ENCODE measurements at regions not wholly inside any gene's neighbourhood (a gene's known extent, or its start where the extent isn't known, plus 50 kb on each side); places are given as distances from the start of the nearest gene placed in this dataset.

GRCh38 chr3:44060164-44060563, 181.5 kb upstream of the TOPAZ1 start:
- H3K4me3 ChIP-seq (ENCODE audit: low read length) = no peak overlapping the region
- H3K4me3 Mint-ChIP-seq = no peak overlapping the region
- no peak overlapping the region for H3K27ac ChIP-seq (ENCODE audit: low read depth, low read length)
- no peaks in the 10 kb centered on the region for H3K4me1 ChIP-seq (ENCODE audit: control insufficient read depth, insufficient read depth, low read length)
- no peaks in the 10 kb centered on the region for H3K36me3 Mint-ChIP-seq (ENCODE audit: low read depth)
- peaks cover 16% of the 10 kb centered on the region for H3K4me1 Mint-ChIP-seq
- H3K9me3 Mint-ChIP-seq = no peaks in the 10 kb centered on the region
- 86 to 93% methylated on average over 5 of the region's 5 CpGs for WGBS, 2 experiments (ENCODE audit: insufficient coverage in 1 of 2, insufficient read length in 1 of 2)
- peaks cover 8% of the 10 kb centered on the region for H3K27me3 ChIP-seq (ENCODE audit: control insufficient read depth, insufficient read depth, low read length, poor library complexity, severe bottlenecking)
- H3K9ac ChIP-seq (ENCODE audit: extremely low read depth, low read length, poor library complexity, severe bottlenecking) = no peak overlapping the region
- H3K9me3 ChIP-seq (ENCODE audit: control insufficient read depth, low read length) = no peaks in the 10 kb centered on the region
- TF ChIP-seq CTCF (conservative IDR thresholded peaks at IDR 0.05) = no peak
- H3K27me3 Mint-ChIP-seq (ENCODE audit: insufficient read depth) = peaks cover 17% of the 10 kb centered on the region
- no peak for DNase-seq
- H3K27ac Mint-ChIP-seq = no peak overlapping the region
- no peaks in the 10 kb centered on the region for H3K36me3 ChIP-seq (ENCODE audit: control insufficient read depth, insufficient read depth, low read length)

GRCh38 chr3:44061268-44061667, 180.4 kb upstream of the TOPAZ1 start:
- H3K4me1 Mint-ChIP-seq = peaks cover 17% of the 10 kb centered on the region
- H3K9me3 Mint-ChIP-seq = no peaks in the 10 kb centered on the region
- no peak overlapping the region for H3K27ac Mint-ChIP-seq

GRCh38 chr3:44061961-44062360, 179.7 kb upstream of the TOPAZ1 start:
- H3K9ac ChIP-seq (ENCODE audit: extremely low read depth, low read length, poor library complexity, severe bottlenecking) = no peak overlapping the region
- H3K27ac Mint-ChIP-seq = no peak overlapping the region
- H3K27me3 Mint-ChIP-seq (ENCODE audit: insufficient read depth) = peaks cover 16% of the 10 kb centered on the region
- no peaks in the 10 kb centered on the region for H3K36me3 Mint-ChIP-seq (ENCODE audit: low read depth)
- H3K27me3 ChIP-seq (ENCODE audit: control insufficient read depth, insufficient read depth, low read length, poor library complexity, severe bottlenecking) = peaks cover 8% of the 10 kb centered on the region
- TF ChIP-seq CTCF (conservative IDR thresholded peaks at IDR 0.05) = no peak
- DNase-seq = peak; percentile 62
- no peak overlapping the region for H3K27ac ChIP-seq (ENCODE audit: low read depth, low read length)
- H3K4me3 ChIP-seq (ENCODE audit: low read length) = no peak overlapping the region
- no peaks in the 10 kb centered on the region for H3K4me1 ChIP-seq (ENCODE audit: control insufficient read depth, insufficient read depth, low read length)
- H3K9me3 Mint-ChIP-seq = no peaks in the 10 kb centered on the region
- H3K4me3 Mint-ChIP-seq = no peak overlapping the region
- H3K36me3 ChIP-seq (ENCODE audit: control insufficient read depth, insufficient read depth, low read length) = no peaks in the 10 kb centered on the region
- 52 to 60% methylated on average over 8 to 9 of the region's 9 CpGs for WGBS, 2 experiments (ENCODE audit: insufficient coverage in 1 of 2, insufficient read length in 1 of 2)
- H3K9me3 ChIP-seq (ENCODE audit: control insufficient read depth, low read length) = no peaks in the 10 kb centered on the region
- peaks cover 17% of the 10 kb centered on the region for H3K4me1 Mint-ChIP-seq

More at GRCh38 chr3:44061268-44061667, 180.4 kb upstream of the TOPAZ1 start:
- no peaks in the 10 kb centered on the region for H3K36me3 Mint-ChIP-seq (ENCODE audit: low read depth)
- WGBS, 2 experiments (ENCODE audit: insufficient coverage in 1 of 2, insufficient read length in 1 of 2) = 60 to 97% methylated on average over 1 to 3 of the region's 3 CpGs
- H3K27ac ChIP-seq (ENCODE audit: low read depth, low read length) = no peak overlapping the region
- peaks cover 8% of the 10 kb centered on the region for H3K27me3 ChIP-seq (ENCODE audit: control insufficient read depth, insufficient read depth, low read length, poor library complexity, severe bottlenecking)
- no peak for DNase-seq
- H3K9ac ChIP-seq (ENCODE audit: extremely low read depth, low read length, poor library complexity, severe bottlenecking) = no peak overlapping the region
- H3K4me3 ChIP-seq (ENCODE audit: low read length) = no peak overlapping the region
- H3K4me3 Mint-ChIP-seq = no peak overlapping the region
- no peaks in the 10 kb centered on the region for H3K36me3 ChIP-seq (ENCODE audit: control insufficient read depth, insufficient read depth, low read length)
- peaks cover 17% of the 10 kb centered on the region for H3K27me3 Mint-ChIP-seq (ENCODE audit: insufficient read depth)
- no peak for TF ChIP-seq CTCF (conservative IDR thresholded peaks at IDR 0.05)
- H3K4me1 ChIP-seq (ENCODE audit: control insufficient read depth, insufficient read depth, low read length) = no peaks in the 10 kb centered on the region
- no peaks in the 10 kb centered on the region for H3K9me3 ChIP-seq (ENCODE audit: control insufficient read depth, low read length)
